Suprapubic skin (tissue), 4 donors: ENCODE measurements at regions not wholly inside any gene's neighbourhood (a gene's known extent, or its start where the extent isn't known, plus 50 kb on each side); places are given as distances from the start of the nearest gene placed in this dataset.

Source experiments
- POLR2A ChIP-seq, 2 donors: fragments of 450-650 bp; IDR thresholded peaks; one replicate each; pipeline ENCODE4 v1.6.1; 2017; ENCODE audit warnings: antibody characterized with exemption in 2 of 2, mild to moderate bottlenecking in 2 of 2, moderate library complexity in 2 of 2
- POLR2AphosphoS5 ChIP-seq, 3 donors: sonication (generic); formaldehyde crosslinking; IDR thresholded peaks; one replicate each; pipeline ENCODE4 v1.6.1; 2017; ENCODE audit warnings: antibody characterized with exemption in 3 of 3
- TF ChIP-seq, protein P1 (sequence below), 2 donors: fragments of 200-600 bp in 1 of 2; fragments of 450-650 bp in 1 of 2; sonication (generic) in 1 of 2; IDR thresholded peaks; one replicate each; pipeline ENCODE4 v1.5.1; 2016 to 2019; ENCODE audit warnings: antibody characterized with exemption in 2 of 2, mild to moderate bottlenecking in 1 of 2, moderate library complexity in 1 of 2

GRCh38 chr2:8412586-8412985 is 269.3 kb upstream of the ID2 start:
- TF ChIP-seq POLR2A (IDR thresholded peaks at IDR 0.05) (no peak), POLR2AphosphoS5 (IDR thresholded peaks at IDR 0.05) (peak in 1 of 3 donors; percentile 51)
- TF ChIP-seq, protein P1, sequence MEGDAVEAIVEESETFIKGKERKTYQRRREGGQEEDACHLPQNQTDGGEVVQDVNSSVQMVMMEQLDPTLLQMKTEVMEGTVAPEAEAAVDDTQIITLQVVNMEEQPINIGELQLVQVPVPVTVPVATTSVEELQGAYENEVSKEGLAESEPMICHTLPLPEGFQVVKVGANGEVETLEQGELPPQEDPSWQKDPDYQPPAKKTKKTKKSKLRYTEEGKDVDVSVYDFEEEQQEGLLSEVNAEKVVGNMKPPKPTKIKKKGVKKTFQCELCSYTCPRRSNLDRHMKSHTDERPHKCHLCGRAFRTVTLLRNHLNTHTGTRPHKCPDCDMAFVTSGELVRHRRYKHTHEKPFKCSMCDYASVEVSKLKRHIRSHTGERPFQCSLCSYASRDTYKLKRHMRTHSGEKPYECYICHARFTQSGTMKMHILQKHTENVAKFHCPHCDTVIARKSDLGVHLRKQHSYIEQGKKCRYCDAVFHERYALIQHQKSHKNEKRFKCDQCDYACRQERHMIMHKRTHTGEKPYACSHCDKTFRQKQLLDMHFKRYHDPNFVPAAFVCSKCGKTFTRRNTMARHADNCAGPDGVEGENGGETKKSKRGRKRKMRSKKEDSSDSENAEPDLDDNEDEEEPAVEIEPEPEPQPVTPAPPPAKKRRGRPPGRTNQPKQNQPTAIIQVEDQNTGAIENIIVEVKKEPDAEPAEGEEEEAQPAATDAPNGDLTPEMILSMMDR (IDR thresholded peaks at IDR 0.05): peak in 1 of 2 donors; percentile 1
